DND-41 (cell line): ENCODE measurements at regions not wholly inside any gene's neighbourhood (a gene's known extent, or its start where the extent isn't known, plus 50 kb on each side); places are given as distances from the start of the nearest gene placed in this dataset.

Experiments
- ATAC-seq: fragments of 200-7000 bp; cut with Tn5 transposase; 3 replicates; pipeline ENCODE4 v1.9.1; 2021; ENCODE audit warnings: low read depth; ENCODE audit not compliant: insufficient read depth
- DNase-seq: peaks from one replicate; pipeline ENCODE4 v3.0.0-alpha.2; 2020
- H2AFZ ChIP-seq: 2 replicates; pipeline ENCODE4 v1.6.0; 2012; ENCODE audit warnings: low read depth, low read length
- H3K27ac ChIP-seq: 2 replicates; pipeline ENCODE4 v1.5.1; 2012; ENCODE audit warnings: low read length, inconsistent platforms
- H3K27me3 ChIP-seq: fragments of 200-600 bp; sonication (generic); 2 replicates; pipeline ENCODE4 v1.6.0; 2012; ENCODE audit warnings: low read length, mild to moderate bottlenecking, inconsistent platforms; ENCODE audit not compliant: insufficient read depth, poor library complexity
- H3K36me3 ChIP-seq: 2 replicates; pipeline ENCODE4 v1.5.1; 2012; ENCODE audit warnings: low read length, inconsistent platforms; ENCODE audit not compliant: insufficient read depth
- H3K4me1 ChIP-seq: 2 replicates; pipeline ENCODE4 v1.5.1; 2012; ENCODE audit warnings: mild to moderate bottlenecking, low read length; ENCODE audit not compliant: insufficient read depth
- H3K4me2 ChIP-seq: 2 replicates; pipeline ENCODE4 v1.6.0; 2012; ENCODE audit warnings: mild to moderate bottlenecking, moderate library complexity, low read length, inconsistent platforms; ENCODE audit not compliant: insufficient read depth
- H3K4me3 ChIP-seq, 2 experiments: fragments of 200-600 bp in 1 of 2; shearing (Covaris generic) in 1 of 2; 2 replicates each; pipeline ENCODE4 v1.5.1; 2012 to 2016; ENCODE audit warnings: inconsistent platforms in 2 of 2, low read length in 2 of 2, mild to moderate bottlenecking in 2 of 2, low read depth in 1 of 2, moderate library complexity in 1 of 2
- H3K79me2 ChIP-seq: 2 replicates; pipeline ENCODE4 v1.6.0; 2012; ENCODE audit warnings: low read length, inconsistent platforms; ENCODE audit not compliant: insufficient read depth
- H3K9ac ChIP-seq: 2 replicates; pipeline ENCODE4 v1.6.0; 2012; ENCODE audit warnings: low read depth, mild to moderate bottlenecking, inconsistent platforms, low read length, moderate library complexity
- H3K9me3 ChIP-seq: 2 replicates; pipeline ENCODE4 v1.5.1; 2012; ENCODE audit warnings: low read length, moderate library complexity, mild to moderate bottlenecking, inconsistent platforms; ENCODE audit not compliant: insufficient read depth, severe bottlenecking
- H4K20me1 ChIP-seq: 2 replicates; pipeline ENCODE4 v1.6.0; 2012; ENCODE audit warnings: low read length; ENCODE audit not compliant: insufficient read depth
- EZH2 ChIP-seq: IDR thresholded peaks from 3 replicates; pipeline ENCODE4 v1.6.1; 2012; ENCODE audit warnings: borderline replicate concordance, low read depth, mild to moderate bottlenecking, moderate library complexity, low read length, inconsistent platforms; ENCODE audit not compliant: severe bottlenecking
- TF ChIP-seq, protein P1 (sequence below): IDR thresholded peaks from 2 replicates; pipeline ENCODE4 v1.5.1; 2012; ENCODE audit warnings: borderline replicate concordance, low read length, moderate library complexity, mild to moderate bottlenecking; ENCODE audit not compliant: poor library complexity, severe bottlenecking; ENCODE audit errors: extremely low read depth

DNA sequence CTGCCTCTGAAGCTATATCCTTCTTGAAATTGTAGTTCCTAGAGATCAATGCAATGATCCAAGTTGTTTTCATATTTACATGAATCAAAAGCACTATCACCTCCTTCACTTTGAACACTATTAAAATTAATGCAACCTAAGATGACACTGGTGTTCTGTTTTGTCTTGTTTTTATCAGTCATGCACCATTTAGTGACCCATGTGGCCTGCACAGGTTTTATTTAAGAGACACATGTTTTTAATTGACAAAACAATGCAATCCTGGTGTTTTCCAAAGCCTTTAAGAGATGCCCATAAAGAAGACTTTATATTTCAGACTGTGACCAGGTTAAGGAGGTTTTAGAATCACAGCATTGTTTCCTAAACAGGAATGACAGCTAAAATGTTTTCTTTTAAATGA lies 177.5 kb downstream of the FAM181B start:
- no peak for ATAC-seq
- Histone ChIP-seq H3K36me3 (no peaks in the 10 kb centered on the region), H3K9ac (no peak overlapping the region), H3K4me1 (no peaks in the 10 kb centered on the region), H2AFZ (no peak overlapping the region), H3K27ac (no peak overlapping the region), H3K79me2 (no peaks in the 10 kb centered on the region), H3K4me3 (no peak overlapping the region), H3K27me3 (no peaks in the 10 kb centered on the region), H3K9me3 (no peaks in the 10 kb centered on the region), H4K20me1 (no peaks in the 10 kb centered on the region), H3K4me2 (no peak overlapping the region)
- DNase-seq: no peak
- TF ChIP-seq, protein P1, sequence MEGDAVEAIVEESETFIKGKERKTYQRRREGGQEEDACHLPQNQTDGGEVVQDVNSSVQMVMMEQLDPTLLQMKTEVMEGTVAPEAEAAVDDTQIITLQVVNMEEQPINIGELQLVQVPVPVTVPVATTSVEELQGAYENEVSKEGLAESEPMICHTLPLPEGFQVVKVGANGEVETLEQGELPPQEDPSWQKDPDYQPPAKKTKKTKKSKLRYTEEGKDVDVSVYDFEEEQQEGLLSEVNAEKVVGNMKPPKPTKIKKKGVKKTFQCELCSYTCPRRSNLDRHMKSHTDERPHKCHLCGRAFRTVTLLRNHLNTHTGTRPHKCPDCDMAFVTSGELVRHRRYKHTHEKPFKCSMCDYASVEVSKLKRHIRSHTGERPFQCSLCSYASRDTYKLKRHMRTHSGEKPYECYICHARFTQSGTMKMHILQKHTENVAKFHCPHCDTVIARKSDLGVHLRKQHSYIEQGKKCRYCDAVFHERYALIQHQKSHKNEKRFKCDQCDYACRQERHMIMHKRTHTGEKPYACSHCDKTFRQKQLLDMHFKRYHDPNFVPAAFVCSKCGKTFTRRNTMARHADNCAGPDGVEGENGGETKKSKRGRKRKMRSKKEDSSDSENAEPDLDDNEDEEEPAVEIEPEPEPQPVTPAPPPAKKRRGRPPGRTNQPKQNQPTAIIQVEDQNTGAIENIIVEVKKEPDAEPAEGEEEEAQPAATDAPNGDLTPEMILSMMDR: no peak
- no peak for TF ChIP-seq EZH2

DNA sequence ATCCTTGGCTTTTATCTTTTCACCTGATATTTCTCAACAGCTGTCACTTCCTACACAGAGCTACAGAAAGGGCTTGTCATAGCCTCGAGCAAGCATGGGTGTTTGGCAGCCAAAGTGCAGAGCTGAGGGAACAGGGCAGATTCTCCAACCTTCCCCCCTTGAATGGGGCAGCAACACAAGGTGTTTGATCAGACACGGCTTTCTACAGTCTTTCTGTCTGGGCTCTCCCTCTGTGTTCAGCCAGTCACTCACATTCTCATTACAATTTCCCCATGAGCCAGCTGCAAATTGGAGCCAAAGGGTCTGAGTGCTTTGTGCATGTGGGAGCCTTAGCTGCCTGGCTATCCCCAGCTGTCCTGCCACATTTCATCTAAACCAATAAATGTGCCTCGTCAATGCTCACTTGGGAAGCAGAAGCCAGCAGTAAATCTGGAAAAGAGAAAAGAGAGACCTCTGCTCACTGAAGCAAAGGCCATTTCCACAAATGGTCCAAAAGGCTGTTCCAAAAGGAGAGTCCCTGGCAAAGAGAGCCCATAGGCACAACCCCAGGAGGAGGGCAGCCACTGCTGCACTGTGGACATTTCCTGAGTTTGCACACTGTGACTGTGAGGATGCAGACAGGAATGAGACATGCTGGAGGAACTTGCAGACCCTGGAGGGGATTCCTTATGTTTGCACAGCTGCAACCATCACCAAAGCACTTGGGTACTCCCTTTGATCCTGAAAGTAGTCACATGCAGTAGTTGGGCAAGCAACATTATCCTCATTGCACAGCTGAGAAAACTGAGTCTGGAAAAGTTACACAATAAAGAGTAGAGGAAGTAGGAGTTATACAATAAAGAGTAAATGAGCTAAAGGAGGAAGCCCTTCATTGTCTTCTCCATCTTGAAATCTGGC lies 186.8 kb downstream of the FAM181B start:
- Histone ChIP-seq H4K20me1 (no peaks in the 10 kb centered on the region), H2AFZ (no peak overlapping the region), H3K79me2 (no peaks in the 10 kb centered on the region), H3K36me3 (no peaks in the 10 kb centered on the region), H3K4me3 (no peak overlapping the region), H3K4me1 (no peaks in the 10 kb centered on the region), H3K9me3 (no peaks in the 10 kb centered on the region), H3K4me2 (no peak overlapping the region), H3K9ac (no peak overlapping the region), H3K27me3 (no peaks in the 10 kb centered on the region), H3K27ac (no peak overlapping the region)
- ATAC-seq (no peak), DNase-seq (no peak)
- TF ChIP-seq, protein P1: no peak
- TF ChIP-seq EZH2: no peak

DNA sequence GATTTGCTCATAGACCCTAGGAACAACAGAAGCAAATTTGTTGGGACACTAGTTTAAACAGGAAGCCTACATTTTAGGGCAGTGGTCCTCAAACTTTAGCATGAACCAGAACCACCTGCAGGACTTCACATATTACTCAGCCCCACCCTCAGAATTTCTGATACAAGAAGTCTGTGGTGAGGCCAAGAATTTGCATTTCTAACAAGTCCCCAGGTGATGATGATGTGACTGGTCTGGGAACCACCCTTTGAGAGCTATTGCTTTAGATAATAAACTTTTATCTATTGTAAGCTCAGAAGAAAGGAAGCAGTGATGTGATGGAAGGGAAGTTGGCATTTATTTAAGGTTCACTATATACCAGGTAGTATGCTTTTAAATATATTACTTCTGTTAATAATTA lies 194.0 kb downstream of the FAM181B start:
- H3K36me3 ChIP-seq: no peaks in the 10 kb centered on the region
- no peaks in the 10 kb centered on the region for H3K79me2 ChIP-seq
- H4K20me1 ChIP-seq: no peaks in the 10 kb centered on the region
- no peak for TF ChIP-seq EZH2
- TF ChIP-seq, protein P1: no peak
- ATAC-seq (no peak), DNase-seq (no peak)
- no peaks in the 10 kb centered on the region for H3K4me1 ChIP-seq
- H3K9me3 ChIP-seq: no peaks in the 10 kb centered on the region
- no peak overlapping the region for H3K4me2 ChIP-seq
- no peaks in the 10 kb centered on the region for H3K27me3 ChIP-seq
- H3K9ac ChIP-seq: no peak overlapping the region
- H3K27ac ChIP-seq: no peak overlapping the region
- H2AFZ ChIP-seq: no peak overlapping the region
- no peak overlapping the region for H3K4me3 ChIP-seq
